GM12878 (cell line): ENCODE measurements at regions not wholly inside any gene's neighbourhood (a gene's known extent, or its start where the extent isn't known, plus 50 kb on each side); places are given as distances from the start of the nearest gene placed in this dataset.

Experiments used
- ATAC-seq: fragments of 200-7000 bp; cut with Tn5 transposase; 3 replicates; pipeline ENCODE4 v1.9.1; 2020; ENCODE audit warnings: mild to moderate bottlenecking, moderate library complexity
- BruUV-seq: library from RNA; stranded (reverse); fragments of 400-500 nt; replicated peaks from 2 replicates; lab custom pipeline; 2021; lab: Mats Ljungman, UMichigan
- CTCF ChIA-PET: fragments of 300-600 bp; sonication (Branson Sonifier 250); formaldehyde crosslinking; extraction: SDS; loops from one replicate; lab custom pipeline; 2021; ENCODE audit warnings: inconsistent platforms; lab: Yijun Ruan, JAX
- POLR2A ChIA-PET: fragments of 350-600 bp; formaldehyde crosslinking; extraction: SDS; loops from one replicate; lab custom pipeline; 2021; ENCODE audit warnings: inconsistent platforms; lab: Charles Lee
- RAD21 ChIA-PET: fragments of 300-600 bp; sonication (Branson Sonifier 250); formaldehyde crosslinking; loops from one replicate; lab custom pipeline; 2023; ENCODE audit warnings: antibody characterized with exemption; ENCODE audit not compliant: unreplicated experiment; lab: Charles Lee
- SMC1A ChIA-PET: fragments of 300-600 bp; sonication (Branson Sonifier 250); formaldehyde crosslinking; loops from one replicate; lab custom pipeline; 2023; ENCODE audit not compliant: unreplicated experiment, uncharacterized antibody; lab: Charles Lee
- DNase-seq: peaks from one replicate; pipeline ENCODE4 v3.0.0-alpha.2; 2011; ENCODE audit warnings: low read depth, low spot score
- FAIRE-seq: peaks from 3 replicates; lab custom pipeline; 2011; peaks lifted over from hg19 to GRCh38; lab: Jason Lieb, UNC
- H2AFZ ChIP-seq: 2 replicates; pipeline ENCODE4 v1.6.0; 2011; ENCODE audit warnings: low read depth, low read length, control low read depth; ENCODE audit not compliant: control insufficient read depth
- H3K27ac ChIP-seq: 2 replicates; pipeline ENCODE4 v1.5.1; 2011; ENCODE audit warnings: control low read depth; ENCODE audit not compliant: control insufficient read depth, insufficient read depth
- H3K27me3 ChIP-seq, 2 experiments: replicated peaks in 1 of 2; 2 replicates each; pipeline versions ENCODE4 v1.6.0 to v1.6.1; 2011; ENCODE audit warnings: low read length in 1 of 2; ENCODE audit not compliant: control insufficient read depth in 2 of 2, insufficient read depth in 2 of 2
- H3K36me3 ChIP-seq, 2 experiments: 2 replicates each; pipeline ENCODE4 v1.5.1; 2011; ENCODE audit warnings: low read length in 1 of 2; ENCODE audit not compliant: control insufficient read depth in 2 of 2, insufficient read depth in 2 of 2
- H3K4me1 ChIP-seq: 2 replicates; pipeline ENCODE4 v1.6.1; 2011; ENCODE audit warnings: mild to moderate bottlenecking, low read length, moderate library complexity, mixed read lengths; ENCODE audit not compliant: control insufficient read depth, insufficient read depth
- H3K4me2 ChIP-seq: 2 replicates; pipeline ENCODE4 v1.6.0; 2011; ENCODE audit warnings: control low read depth; ENCODE audit not compliant: control insufficient read depth, insufficient read depth
- H3K4me3 ChIP-seq: fragments of 200-600 bp; sonication (generic); 2 replicates; pipeline ENCODE4 v1.5.1; 2016
- H3K79me2 ChIP-seq: 2 replicates; pipeline ENCODE4 v1.6.0; 2011; ENCODE audit warnings: low read length; ENCODE audit not compliant: control insufficient read depth, insufficient read depth
- H3K9ac ChIP-seq: 2 replicates; pipeline ENCODE4 v1.8.0; 2011; ENCODE audit warnings: low read length, control low read depth, mixed read lengths; ENCODE audit not compliant: control insufficient read depth, insufficient read depth
- H3K9me3 ChIP-seq: replicated peaks from 3 replicates; pipeline ENCODE4 v1.5.1; 2011; ENCODE audit warnings: mild to moderate bottlenecking, low read length; ENCODE audit not compliant: control insufficient read depth, insufficient read depth
- H4K20me1 ChIP-seq: 2 replicates; pipeline ENCODE4 v1.6.0; 2011; ENCODE audit not compliant: control insufficient read depth, insufficient read depth
- BACH1 ChIP-seq: fragments of 450-650 bp; IDR thresholded peaks from 2 replicates; pipeline ENCODE4 v1.6.1; 2017; ENCODE audit warnings: mild to moderate bottlenecking, borderline replicate concordance
- EED ChIP-seq: sonication (generic); IDR thresholded peaks from 2 replicates; pipeline ENCODE4 v1.6.1; 2016; ENCODE audit warnings: antibody characterized with exemption, low read depth
- EGR1 ChIP-seq, 2 experiments: IDR thresholded peaks; 1 replicate in 1 of 2; 2 replicates in 1 of 2; pipeline ENCODE4 v1.6.1; 2011 to 2012; ENCODE audit warnings: low read depth in 2 of 2, low read length in 2 of 2, borderline replicate concordance in 1 of 2, mild to moderate bottlenecking in 1 of 2, moderate library complexity in 1 of 2
- KDM1A ChIP-seq: fragments of 200-600 bp; sonication (generic); IDR thresholded peaks from 2 replicates; pipeline ENCODE4 v1.6.1; 2016; ENCODE audit warnings: borderline replicate concordance
- MTA3 ChIP-seq: IDR thresholded peaks from 2 replicates; pipeline ENCODE4 v1.6.1; 2012; ENCODE audit warnings: low read length, inconsistent platforms, borderline replicate concordance
- RAD51 ChIP-seq: fragments of 450-650 bp; IDR thresholded peaks from 2 replicates; pipeline ENCODE4 v1.6.1; 2016; ENCODE audit warnings: moderate library complexity, mild to moderate bottlenecking, inconsistent platforms
- SIX5 ChIP-seq: IDR thresholded peaks from 2 replicates; pipeline ENCODE4 v1.6.1; 2011; ENCODE audit warnings: mild to moderate bottlenecking, low read depth, low read length, moderate library complexity; ENCODE audit not compliant: severe bottlenecking
- SMC3 ChIP-seq: IDR thresholded peaks from 2 replicates; pipeline ENCODE4 v1.6.1; 2011; ENCODE audit warnings: low read length, improper control_type of control experiment, borderline replicate concordance
- SREBF2 ChIP-seq: IDR thresholded peaks from 2 replicates; pipeline ENCODE4 v1.6.1; 2012; ENCODE audit warnings: mild to moderate bottlenecking, low read length
- SRF ChIP-seq, 2 experiments: IDR thresholded peaks; 2 replicates each; pipeline ENCODE4 v1.6.1; 2011; ENCODE audit warnings: low read depth in 2 of 2, low read length in 2 of 2, mild to moderate bottlenecking in 1 of 2, moderate library complexity in 1 of 2
- SUPT20H ChIP-seq: IDR thresholded peaks from 2 replicates; pipeline ENCODE4 v1.6.1; 2011; ENCODE audit warnings: low read depth, mild to moderate bottlenecking, low read length, moderate library complexity, borderline replicate concordance; ENCODE audit not compliant: control insufficient read depth
- TARDBP ChIP-seq: IDR thresholded peaks from 2 replicates; pipeline ENCODE4 v1.6.1; 2016; ENCODE audit warnings: borderline replicate concordance
- TCF7 ChIP-seq: IDR thresholded peaks from 2 replicates; pipeline ENCODE4 v1.6.1; 2014; ENCODE audit warnings: antibody characterized with exemption, borderline replicate concordance
- ZNF622 ChIP-seq: fragments of 450-650 bp; IDR thresholded peaks from 2 replicates; pipeline ENCODE4 v1.6.1; 2017; ENCODE audit warnings: mild to moderate bottlenecking, inconsistent platforms
- WGBS: methylation state at CpG from one replicate; pipeline ENCODE4 v1.1.6; 2016; ENCODE audit warnings: low lambda C conversion rate; ENCODE audit not compliant: insufficient replicate concordance, insufficient coverage; ENCODE audit errors: missing lambda C conversion rate; 5-methylcytosine and 5-hydroxymethylcytosine counted together
- in situ Hi-C: fragments of 300-500 bp; cut with MboI; formaldehyde crosslinking; loops from 9 replicates; pipeline ENCODE4 v1.14.3; 2018; ENCODE audit warnings: mixed read lengths
- intact Hi-C: fragments of 100-400 bp; cut with micrococcal nuclease; formaldehyde crosslinking; loops from one replicate; pipeline ENCODE4 v1.14.2; 2022; ENCODE audit not compliant: unreplicated experiment
- TF ChIP-seq, protein P1 (sequence below): IDR thresholded peaks from 2 replicates; pipeline ENCODE4 v1.6.1; 2011; ENCODE audit warnings: borderline replicate concordance, low read depth, mild to moderate bottlenecking, moderate library complexity, low read length; ENCODE audit not compliant: insufficient read depth, poor library complexity, severe bottlenecking
- TF ChIP-seq, protein P2 (sequence below): IDR thresholded peaks from 2 replicates; pipeline ENCODE4 v1.6.1; 2012; ENCODE audit warnings: mild to moderate bottlenecking, low read depth, low read length
- TF ChIP-seq, protein P3 (sequence below): fragments of 450-650 bp; IDR thresholded peaks from 2 replicates; pipeline ENCODE4 v1.6.1; 2017; ENCODE audit warnings: mild to moderate bottlenecking, moderate library complexity

DNA sequence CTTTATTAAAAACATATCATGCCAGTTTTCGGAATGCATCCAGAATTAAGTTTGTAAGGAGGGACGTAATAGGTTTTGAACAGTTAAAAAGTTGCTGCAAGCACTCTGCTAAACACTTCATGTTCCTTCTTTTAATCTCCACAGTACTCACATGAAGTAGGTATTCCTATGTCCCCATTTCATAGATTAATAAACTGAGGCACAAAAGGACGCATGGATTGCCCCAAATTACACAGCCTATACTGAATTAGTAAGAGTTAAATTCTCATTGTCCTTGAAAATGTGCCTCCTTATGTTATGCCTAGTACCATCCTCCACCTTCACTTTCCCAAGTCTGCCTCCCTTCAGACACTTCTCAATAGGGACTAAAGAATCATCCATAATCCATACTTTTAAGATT lies 358.9 kb upstream of the ATP5MC3 start (continued):
- TF ChIP-seq, protein P1, sequence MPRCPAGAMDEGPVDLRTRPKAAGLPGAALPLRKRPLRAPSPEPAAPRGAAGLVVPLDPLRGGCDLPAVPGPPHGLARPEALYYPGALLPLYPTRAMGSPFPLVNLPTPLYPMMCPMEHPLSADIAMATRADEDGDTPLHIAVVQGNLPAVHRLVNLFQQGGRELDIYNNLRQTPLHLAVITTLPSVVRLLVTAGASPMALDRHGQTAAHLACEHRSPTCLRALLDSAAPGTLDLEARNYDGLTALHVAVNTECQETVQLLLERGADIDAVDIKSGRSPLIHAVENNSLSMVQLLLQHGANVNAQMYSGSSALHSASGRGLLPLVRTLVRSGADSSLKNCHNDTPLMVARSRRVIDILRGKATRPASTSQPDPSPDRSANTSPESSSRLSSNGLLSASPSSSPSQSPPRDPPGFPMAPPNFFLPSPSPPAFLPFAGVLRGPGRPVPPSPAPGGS = no peak
- no peak for TF ChIP-seq SREBF2
- TF ChIP-seq, protein P2, sequence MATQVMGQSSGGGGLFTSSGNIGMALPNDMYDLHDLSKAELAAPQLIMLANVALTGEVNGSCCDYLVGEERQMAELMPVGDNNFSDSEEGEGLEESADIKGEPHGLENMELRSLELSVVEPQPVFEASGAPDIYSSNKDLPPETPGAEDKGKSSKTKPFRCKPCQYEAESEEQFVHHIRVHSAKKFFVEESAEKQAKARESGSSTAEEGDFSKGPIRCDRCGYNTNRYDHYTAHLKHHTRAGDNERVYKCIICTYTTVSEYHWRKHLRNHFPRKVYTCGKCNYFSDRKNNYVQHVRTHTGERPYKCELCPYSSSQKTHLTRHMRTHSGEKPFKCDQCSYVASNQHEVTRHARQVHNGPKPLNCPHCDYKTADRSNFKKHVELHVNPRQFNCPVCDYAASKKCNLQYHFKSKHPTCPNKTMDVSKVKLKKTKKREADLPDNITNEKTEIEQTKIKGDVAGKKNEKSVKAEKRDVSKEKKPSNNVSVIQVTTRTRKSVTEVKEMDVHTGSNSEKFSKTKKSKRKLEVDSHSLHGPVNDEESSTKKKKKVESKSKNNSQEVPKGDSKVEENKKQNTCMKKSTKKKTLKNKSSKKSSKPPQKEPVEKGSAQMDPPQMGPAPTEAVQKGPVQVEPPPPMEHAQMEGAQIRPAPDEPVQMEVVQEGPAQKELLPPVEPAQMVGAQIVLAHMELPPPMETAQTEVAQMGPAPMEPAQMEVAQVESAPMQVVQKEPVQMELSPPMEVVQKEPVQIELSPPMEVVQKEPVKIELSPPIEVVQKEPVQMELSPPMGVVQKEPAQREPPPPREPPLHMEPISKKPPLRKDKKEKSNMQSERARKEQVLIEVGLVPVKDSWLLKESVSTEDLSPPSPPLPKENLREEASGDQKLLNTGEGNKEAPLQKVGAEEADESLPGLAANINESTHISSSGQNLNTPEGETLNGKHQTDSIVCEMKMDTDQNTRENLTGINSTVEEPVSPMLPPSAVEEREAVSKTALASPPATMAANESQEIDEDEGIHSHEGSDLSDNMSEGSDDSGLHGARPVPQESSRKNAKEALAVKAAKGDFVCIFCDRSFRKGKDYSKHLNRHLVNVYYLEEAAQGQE = no peak
- TF ChIP-seq BACH1 = no peak
- no peak for TF ChIP-seq TCF7
- no peak for TF ChIP-seq RAD51
- no peak for TF ChIP-seq SRF (IDR thresholded peaks at IDR 0.05; ENCODE audit: low read depth in 2 of 2, low read length in 2 of 2)
- no peak for TF ChIP-seq SIX5

DNA sequence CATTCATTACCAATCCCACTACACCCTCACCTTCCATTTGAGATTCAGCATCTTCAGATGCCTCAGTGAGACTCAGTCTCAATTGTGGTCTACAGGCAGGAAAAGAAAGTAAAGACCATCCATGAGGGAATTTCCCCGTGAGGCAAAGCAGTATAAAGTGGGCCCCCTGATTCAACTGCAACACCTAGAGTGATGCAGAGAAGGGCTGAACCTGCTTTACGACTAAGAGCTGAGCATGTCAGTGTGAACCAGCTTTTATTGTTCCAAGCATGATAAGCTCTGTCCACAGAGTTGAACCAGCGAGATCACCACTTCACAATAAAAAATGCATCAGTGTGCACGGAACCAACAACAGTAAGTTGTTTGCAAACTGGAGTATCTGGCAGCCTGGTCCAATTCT lies 357.6 kb upstream of the ATP5MC3 start:
- H4K20me1 ChIP-seq = no peaks in the 10 kb centered on the region
- RAD21 ChIA-PET = no interaction called here
- no peaks in the 10 kb centered on the region for H3K36me3 ChIP-seq
- H3K4me2 ChIP-seq = no peak overlapping the region
- H3K4me1 ChIP-seq = no peaks in the 10 kb centered on the region
- SMC1A ChIA-PET = no interaction called here
- H3K9me3 ChIP-seq = no peaks in the 10 kb centered on the region
- H3K9ac ChIP-seq = no peak overlapping the region
- POLR2A ChIA-PET = no interaction called here
- H3K27me3 ChIP-seq = no peaks in the 10 kb centered on the region
- ATAC-seq (peak; percentile 50), DNase-seq (no peak), FAIRE-seq (no peak)
- BruUV-seq = no TSS peak
- intact Hi-C loops = no loop called here
- 10% methylated on average over 4 of the region's 4 CpGs for WGBS
- H3K4me3 ChIP-seq = no peak overlapping the region
- no peaks in the 10 kb centered on the region for H3K79me2 ChIP-seq
- H2AFZ ChIP-seq = no peak overlapping the region
- CTCF ChIA-PET = no interaction called here
- H3K27ac ChIP-seq = no peak overlapping the region
- in situ Hi-C loops = no loop called here
- no peak for TF ChIP-seq MTA3
- TF ChIP-seq TARDBP = no peak
- TF ChIP-seq KDM1A = no peak
- no peak for TF ChIP-seq SMC3
- no peak for TF ChIP-seq ZNF622
- TF ChIP-seq, protein P3, sequence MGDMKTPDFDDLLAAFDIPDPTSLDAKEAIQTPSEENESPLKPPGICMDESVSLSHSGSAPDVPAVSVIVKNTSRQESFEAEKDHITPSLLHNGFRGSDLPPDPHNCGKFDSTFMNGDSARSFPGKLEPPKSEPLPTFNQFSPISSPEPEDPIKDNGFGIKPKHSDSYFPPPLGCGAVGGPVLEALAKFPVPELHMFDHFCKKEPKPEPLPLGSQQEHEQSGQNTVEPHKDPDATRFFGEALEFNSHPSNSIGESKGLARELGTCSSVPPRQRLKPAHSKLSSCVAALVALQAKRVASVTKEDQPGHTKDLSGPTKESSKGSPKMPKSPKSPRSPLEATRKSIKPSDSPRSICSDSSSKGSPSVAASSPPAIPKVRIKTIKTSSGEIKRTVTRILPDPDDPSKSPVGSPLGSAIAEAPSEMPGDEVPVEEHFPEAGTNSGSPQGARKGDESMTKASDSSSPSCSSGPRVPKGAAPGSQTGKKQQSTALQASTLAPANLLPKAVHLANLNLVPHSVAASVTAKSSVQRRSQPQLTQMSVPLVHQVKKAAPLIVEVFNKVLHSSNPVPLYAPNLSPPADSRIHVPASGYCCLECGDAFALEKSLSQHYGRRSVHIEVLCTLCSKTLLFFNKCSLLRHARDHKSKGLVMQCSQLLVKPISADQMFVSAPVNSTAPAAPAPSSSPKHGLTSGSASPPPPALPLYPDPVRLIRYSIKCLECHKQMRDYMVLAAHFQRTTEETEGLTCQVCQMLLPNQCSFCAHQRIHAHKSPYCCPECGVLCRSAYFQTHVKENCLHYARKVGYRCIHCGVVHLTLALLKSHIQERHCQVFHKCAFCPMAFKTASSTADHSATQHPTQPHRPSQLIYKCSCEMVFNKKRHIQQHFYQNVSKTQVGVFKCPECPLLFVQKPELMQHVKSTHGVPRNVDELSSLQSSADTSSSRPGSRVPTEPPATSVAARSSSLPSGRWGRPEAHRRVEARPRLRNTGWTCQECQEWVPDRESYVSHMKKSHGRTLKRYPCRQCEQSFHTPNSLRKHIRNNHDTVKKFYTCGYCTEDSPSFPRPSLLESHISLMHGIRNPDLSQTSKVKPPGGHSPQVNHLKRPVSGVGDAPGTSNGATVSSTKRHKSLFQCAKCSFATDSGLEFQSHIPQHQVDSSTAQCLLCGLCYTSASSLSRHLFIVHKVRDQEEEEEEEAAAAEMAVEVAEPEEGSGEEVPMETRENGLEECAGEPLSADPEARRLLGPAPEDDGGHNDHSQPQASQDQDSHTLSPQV = no peak
- TF ChIP-seq SUPT20H = no peak
- no peak for TF ChIP-seq EED
- no peak for TF ChIP-seq EGR1 (IDR thresholded peaks at IDR 0.05; ENCODE audit: borderline replicate concordance in 1 of 2, low read depth in 2 of 2, low read length in 2 of 2)
